HepG2 (cell line): ENCODE measurements at regions not wholly inside any gene's neighbourhood (a gene's known extent, or its start where the extent isn't known, plus 50 kb on each side); places are given as distances from the start of the nearest gene placed in this dataset.

Experiments
- CBFB ChIP-seq: sonication (generic); formaldehyde crosslinking; IDR thresholded peaks from 2 replicates; pipeline ENCODE4 v1.4.0; 2020; ENCODE audit warnings: missing genetic modification reagents
- CBX1 ChIP-seq: IDR thresholded peaks from one replicate; pipeline ENCODE4 v1.6.1; 2016; ENCODE audit warnings: antibody characterized with exemption, low read depth
- DNMT1 ChIP-seq: sonication (generic); formaldehyde crosslinking; IDR thresholded peaks from 2 replicates; pipeline ENCODE4 v1.5.1; 2020; ENCODE audit warnings: mild to moderate bottlenecking, missing genetic modification reagents
- EZH2 ChIP-seq: conservative IDR thresholded peaks from 2 replicates; pipeline ENCODE4 v1.6.1; 2012; ENCODE audit warnings: mild to moderate bottlenecking, low read depth, low read length, moderate library complexity
- GPN1 ChIP-seq: sonication (generic); formaldehyde crosslinking; IDR thresholded peaks from 2 replicates; pipeline ENCODE4 v1.5.1; 2020; ENCODE audit warnings: missing genetic modification reagents, borderline replicate concordance
- KDM5A ChIP-seq: fragments of 200-600 bp; sonication (generic); IDR thresholded peaks from 2 replicates; pipeline ENCODE4 v1.7.0; 2018; ENCODE audit warnings: antibody characterized with exemption, mild to moderate bottlenecking, low read length, borderline replicate concordance
- MIXL1 ChIP-seq: IDR thresholded peaks from 2 replicates; pipeline ENCODE4 v1.6.1; 2016
- NFATC3 ChIP-seq: sonication (generic); formaldehyde crosslinking; IDR thresholded peaks from 2 replicates; pipeline ENCODE4 v1.5.1; 2020; ENCODE audit warnings: mild to moderate bottlenecking, missing genetic modification reagents
- NFE2 ChIP-seq: sonication (generic); formaldehyde crosslinking; IDR thresholded peaks from 2 replicates; pipeline ENCODE4 v1.4.0; 2020; ENCODE audit warnings: missing genetic modification reagents
- ZBTB21 ChIP-seq: sonication (generic); formaldehyde crosslinking; IDR thresholded peaks from 2 replicates; pipeline ENCODE4 v1.4.0; 2020; ENCODE audit warnings: missing genetic modification reagents
- ZNF121 ChIP-seq: sonication (generic); formaldehyde crosslinking; IDR thresholded peaks from 2 replicates; pipeline ENCODE4 v1.5.0; 2020; ENCODE audit warnings: mild to moderate bottlenecking, missing genetic modification reagents
- ZNF256 ChIP-seq: sonication (generic); formaldehyde crosslinking; conservative IDR thresholded peaks from 2 replicates; pipeline ENCODE4 v1.4.0; 2020; ENCODE audit warnings: missing genetic modification reagents
- ZNF547 ChIP-seq: sonication (generic); formaldehyde crosslinking; IDR thresholded peaks from 2 replicates; pipeline ENCODE4 v1.5.1; 2020; ENCODE audit warnings: mild to moderate bottlenecking, missing genetic modification reagents
- ZNF564 ChIP-seq: sonication (generic); formaldehyde crosslinking; IDR thresholded peaks from 2 replicates; pipeline ENCODE4 v1.8.1; 2023; ENCODE audit warnings: mild to moderate bottlenecking, missing genetic modification reagents
- ZNF713 ChIP-seq: sonication (generic); formaldehyde crosslinking; IDR thresholded peaks from 2 replicates; pipeline ENCODE4 v1.4.0; 2020; ENCODE audit warnings: mild to moderate bottlenecking, missing genetic modification reagents
- TF ChIP-seq, protein P1 (sequence below): sonication (generic); formaldehyde crosslinking; IDR thresholded peaks from one replicate; pipeline ENCODE4 v1.5.1; 2020; ENCODE audit warnings: mild to moderate bottlenecking, missing genetic modification reagents; ENCODE audit errors: not compliant biosample characterization
- TF ChIP-seq, protein P2 (sequence below): sonication (generic); formaldehyde crosslinking; IDR thresholded peaks from 2 replicates; pipeline ENCODE4 v1.5.1; 2020; ENCODE audit warnings: missing genetic modification reagents, mild to moderate bottlenecking, borderline replicate concordance
- TF ChIP-seq, protein P3 (sequence below): sonication (generic); formaldehyde crosslinking; IDR thresholded peaks from 2 replicates; pipeline ENCODE4 v1.5.0; 2020; ENCODE audit warnings: missing genetic modification reagents
- TF ChIP-seq, protein P4 (sequence below): sonication (generic); formaldehyde crosslinking; IDR thresholded peaks from 2 replicates; pipeline ENCODE4 v1.4.0; 2020; ENCODE audit warnings: missing genetic modification reagents

DNA sequence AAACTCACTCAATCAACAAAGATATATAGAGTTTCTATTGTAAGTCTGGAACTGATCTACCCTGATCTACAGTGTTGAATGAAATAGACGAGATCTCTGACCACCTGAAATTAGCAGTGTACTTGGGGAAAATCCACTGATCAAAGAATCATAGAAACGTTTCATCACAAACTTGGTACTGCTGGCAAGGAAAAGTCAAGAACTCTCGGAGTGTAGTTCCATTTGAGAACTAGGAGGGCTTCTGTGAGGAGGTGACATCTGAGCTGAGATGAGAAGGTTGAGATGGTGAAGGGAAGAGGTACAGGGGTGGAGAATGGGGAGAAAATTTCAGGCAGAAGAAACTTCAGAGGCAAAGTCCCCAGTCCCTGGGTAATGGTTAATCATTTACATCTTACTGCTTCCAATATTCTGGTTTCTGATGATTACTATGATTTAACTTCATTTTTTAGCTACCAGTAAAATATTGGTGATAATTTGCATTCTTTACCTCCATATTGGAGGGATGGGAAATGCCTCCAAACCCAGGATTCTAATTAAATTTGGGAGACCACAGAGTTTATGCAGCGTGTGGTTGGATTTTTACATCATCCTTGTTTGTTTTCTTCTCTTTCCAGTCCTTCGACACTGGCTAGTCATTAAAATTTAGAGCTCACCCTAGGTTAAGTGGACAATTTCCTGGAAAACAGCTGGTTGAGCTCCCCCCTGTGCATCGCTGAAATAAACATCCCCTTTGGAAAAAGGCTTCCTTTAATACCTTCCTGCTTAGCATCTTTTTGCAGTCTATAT is 191.9 kb downstream of the BCAS1 start (continued):
- TF ChIP-seq NFATC3 (CRISPR knock-in tag): no peak
- TF ChIP-seq, protein P1, sequence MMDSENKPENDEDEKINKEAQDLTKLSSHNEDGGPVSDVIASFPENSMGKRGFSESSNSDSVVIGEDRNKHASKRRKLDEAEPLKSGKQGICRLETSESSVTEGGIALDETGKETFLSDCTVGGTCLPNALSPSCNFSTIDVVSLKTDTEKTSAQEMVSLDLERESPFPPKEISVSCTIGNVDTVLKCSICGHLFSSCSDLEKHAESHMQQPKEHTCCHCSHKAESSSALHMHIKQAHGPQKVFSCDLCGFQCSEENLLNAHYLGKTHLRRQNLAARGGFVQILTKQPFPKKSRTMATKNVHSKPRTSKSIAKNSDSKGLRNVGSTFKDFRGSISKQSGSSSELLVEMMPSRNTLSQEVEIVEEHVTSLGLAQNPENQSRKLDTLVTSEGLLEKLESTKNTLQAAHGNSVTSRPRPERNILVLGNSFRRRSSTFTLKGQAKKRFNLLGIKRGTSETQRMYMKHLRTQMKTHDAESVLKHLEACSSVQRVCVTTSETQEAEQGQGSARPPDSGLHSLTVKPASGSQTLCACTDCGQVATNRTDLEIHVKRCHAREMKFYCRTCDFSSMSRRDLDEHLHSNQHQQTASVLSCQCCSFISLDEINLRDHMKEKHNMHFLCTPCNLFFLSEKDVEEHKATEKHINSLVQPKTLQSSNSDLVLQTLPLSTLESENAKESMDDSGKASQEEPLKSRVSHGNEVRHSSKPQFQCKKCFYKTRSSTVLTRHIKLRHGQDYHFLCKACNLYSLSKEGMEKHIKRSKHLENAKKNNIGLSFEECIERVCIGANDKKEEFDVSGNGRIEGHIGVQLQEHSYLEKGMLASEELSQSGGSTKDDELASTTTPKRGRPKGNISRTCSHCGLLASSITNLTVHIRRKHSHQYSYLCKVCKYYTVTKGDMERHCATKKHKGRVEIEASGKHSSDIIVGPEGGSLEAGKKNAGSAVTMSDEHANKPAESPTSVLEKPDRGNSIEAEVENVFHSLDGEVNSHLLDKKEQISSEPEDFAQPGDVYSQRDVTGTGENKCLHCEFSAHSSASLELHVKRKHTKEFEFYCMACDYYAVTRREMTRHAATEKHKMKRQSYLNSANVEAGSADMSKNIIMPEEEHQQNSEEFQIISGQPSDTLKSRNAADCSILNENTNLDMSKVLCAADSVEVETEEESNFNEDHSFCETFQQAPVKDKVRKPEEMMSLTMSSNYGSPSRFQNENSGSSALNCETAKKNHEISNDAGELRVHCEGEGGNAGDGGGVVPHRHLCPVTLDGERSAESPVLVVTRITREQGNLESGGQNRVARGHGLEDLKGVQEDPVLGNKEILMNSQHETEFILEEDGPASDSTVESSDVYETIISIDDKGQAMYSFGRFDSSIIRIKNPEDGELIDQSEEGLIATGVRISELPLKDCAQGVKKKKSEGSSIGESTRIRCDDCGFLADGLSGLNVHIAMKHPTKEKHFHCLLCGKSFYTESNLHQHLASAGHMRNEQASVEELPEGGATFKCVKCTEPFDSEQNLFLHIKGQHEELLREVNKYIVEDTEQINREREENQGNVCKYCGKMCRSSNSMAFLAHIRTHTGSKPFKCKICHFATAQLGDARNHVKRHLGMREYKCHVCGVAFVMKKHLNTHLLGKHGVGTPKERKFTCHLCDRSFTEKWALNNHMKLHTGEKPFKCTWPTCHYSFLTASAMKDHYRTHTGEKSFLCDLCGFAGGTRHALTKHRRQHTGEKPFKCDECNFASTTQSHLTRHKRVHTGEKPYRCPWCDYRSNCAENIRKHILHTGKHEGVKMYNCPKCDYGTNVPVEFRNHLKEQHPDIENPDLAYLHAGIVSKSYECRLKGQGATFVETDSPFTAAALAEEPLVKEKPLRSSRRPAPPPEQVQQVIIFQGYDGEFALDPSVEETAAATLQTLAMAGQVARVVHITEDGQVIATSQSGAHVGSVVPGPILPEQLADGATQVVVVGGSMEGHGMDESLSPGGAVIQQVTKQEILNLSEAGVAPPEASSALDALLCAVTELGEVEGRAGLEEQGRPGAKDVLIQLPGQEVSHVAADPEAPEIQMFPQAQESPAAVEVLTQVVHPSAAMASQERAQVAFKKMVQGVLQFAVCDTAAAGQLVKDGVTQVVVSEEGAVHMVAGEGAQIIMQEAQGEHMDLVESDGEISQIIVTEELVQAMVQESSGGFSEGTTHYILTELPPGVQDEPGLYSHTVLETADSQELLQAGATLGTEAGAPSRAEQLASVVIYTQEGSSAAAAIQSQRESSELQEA (CRISPR knock-in tag): no peak
- TF ChIP-seq EZH2: no peak
- TF ChIP-seq CBFB (CRISPR knock-in tag): no peak
- TF ChIP-seq NFE2 (CRISPR knock-in tag): no peak
- no peak for TF ChIP-seq ZNF564 (CRISPR knock-in tag)
- TF ChIP-seq ZNF547 (CRISPR knock-in tag): no peak
- TF ChIP-seq, protein P2, sequence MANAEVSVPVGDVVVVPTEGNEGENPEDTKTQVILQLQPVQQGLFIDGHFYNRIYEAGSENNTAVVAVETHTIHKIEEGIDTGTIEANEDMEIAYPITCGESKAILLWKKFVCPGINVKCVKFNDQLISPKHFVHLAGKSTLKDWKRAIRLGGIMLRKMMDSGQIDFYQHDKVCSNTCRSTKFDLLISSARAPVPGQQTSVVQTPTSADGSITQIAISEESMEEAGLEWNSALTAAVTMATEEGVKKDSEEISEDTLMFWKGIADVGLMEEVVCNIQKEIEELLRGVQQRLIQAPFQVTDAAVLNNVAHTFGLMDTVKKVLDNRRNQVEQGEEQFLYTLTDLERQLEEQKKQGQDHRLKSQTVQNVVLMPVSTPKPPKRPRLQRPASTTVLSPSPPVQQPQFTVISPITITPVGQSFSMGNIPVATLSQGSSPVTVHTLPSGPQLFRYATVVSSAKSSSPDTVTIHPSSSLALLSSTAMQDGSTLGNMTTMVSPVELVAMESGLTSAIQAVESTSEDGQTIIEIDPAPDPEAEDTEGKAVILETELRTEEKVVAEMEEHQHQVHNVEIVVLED (CRISPR knock-in tag): no peak
- no peak for TF ChIP-seq ZNF713 (CRISPR knock-in tag)
- no peak for TF ChIP-seq CBX1
- TF ChIP-seq, protein P3, sequence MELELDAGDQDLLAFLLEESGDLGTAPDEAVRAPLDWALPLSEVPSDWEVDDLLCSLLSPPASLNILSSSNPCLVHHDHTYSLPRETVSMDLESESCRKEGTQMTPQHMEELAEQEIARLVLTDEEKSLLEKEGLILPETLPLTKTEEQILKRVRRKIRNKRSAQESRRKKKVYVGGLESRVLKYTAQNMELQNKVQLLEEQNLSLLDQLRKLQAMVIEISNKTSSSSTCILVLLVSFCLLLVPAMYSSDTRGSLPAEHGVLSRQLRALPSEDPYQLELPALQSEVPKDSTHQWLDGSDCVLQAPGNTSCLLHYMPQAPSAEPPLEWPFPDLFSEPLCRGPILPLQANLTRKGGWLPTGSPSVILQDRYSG (CRISPR knock-in tag): no peak
- TF ChIP-seq ZNF121 (CRISPR knock-in tag): no peak
- no peak for TF ChIP-seq ZBTB21 (CRISPR knock-in tag)
- TF ChIP-seq ZNF256: no peak
- TF ChIP-seq, protein P4, sequence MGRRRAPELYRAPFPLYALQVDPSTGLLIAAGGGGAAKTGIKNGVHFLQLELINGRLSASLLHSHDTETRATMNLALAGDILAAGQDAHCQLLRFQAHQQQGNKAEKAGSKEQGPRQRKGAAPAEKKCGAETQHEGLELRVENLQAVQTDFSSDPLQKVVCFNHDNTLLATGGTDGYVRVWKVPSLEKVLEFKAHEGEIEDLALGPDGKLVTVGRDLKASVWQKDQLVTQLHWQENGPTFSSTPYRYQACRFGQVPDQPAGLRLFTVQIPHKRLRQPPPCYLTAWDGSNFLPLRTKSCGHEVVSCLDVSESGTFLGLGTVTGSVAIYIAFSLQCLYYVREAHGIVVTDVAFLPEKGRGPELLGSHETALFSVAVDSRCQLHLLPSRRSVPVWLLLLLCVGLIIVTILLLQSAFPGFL (CRISPR knock-in tag): no peak
- TF ChIP-seq GPN1 (CRISPR knock-in tag): no peak
- no peak for TF ChIP-seq KDM5A
- no peak for TF ChIP-seq MIXL1
- no peak for TF ChIP-seq DNMT1
